HEK293 (cell line): ENCODE measurements at regions not wholly inside any gene's neighbourhood (a gene's known extent, or its start where the extent isn't known, plus 50 kb on each side); places are given as distances from the start of the nearest gene placed in this dataset.

Source experiments
- CTCF ChIA-PET: fragments of 350-600 bp; formaldehyde crosslinking; extraction: SDS; loops from one replicate; lab custom pipeline; 2021; ENCODE audit warnings: antibody characterized with exemption; lab: Yijun Ruan, JAX
- POLR2A ChIA-PET: fragments of 300-600 bp; formaldehyde crosslinking; extraction: SDS; loops from one replicate; lab custom pipeline; 2020; ENCODE audit warnings: antibody characterized with exemption, inconsistent platforms; lab: Yijun Ruan, JAX
- H3K27ac ChIP-seq: fragments of 200-500 bp; sonication (Bioruptor generic); 2 replicates; pipeline ENCODE4 v1.5.1; 2014; ENCODE audit warnings: low read depth, low read length, control low read depth, inconsistent platforms; ENCODE audit errors: extremely low read depth
- H3K36me3 ChIP-seq, 2 experiments: fragments of 200-500 bp in 1 of 2; sonication (Bioruptor generic) in 1 of 2; 1 replicate in 1 of 2; 2 replicates in 1 of 2; pipeline ENCODE4 v1.5.1; 2014 to 2017; ENCODE audit warnings: inconsistent platforms in 2 of 2, low read length in 2 of 2; ENCODE audit not compliant: control insufficient read depth in 2 of 2, insufficient read depth in 1 of 2
- H3K4me1 ChIP-seq: fragments of 200-500 bp; sonication (Bioruptor generic); 2 replicates; pipeline ENCODE4 v1.5.1; 2014; ENCODE audit warnings: mild to moderate bottlenecking, low read length, inconsistent platforms; ENCODE audit not compliant: control insufficient read depth, insufficient read depth
- H3K4me3 ChIP-seq: 2 replicates; pipeline ENCODE4 v1.5.1; 2011; ENCODE audit warnings: low read depth, mild to moderate bottlenecking, control low read depth, low read length, moderate library complexity
- H3K9me3 ChIP-seq: fragments of 200-500 bp; sonication (Bioruptor generic); 2 replicates; pipeline ENCODE4 v1.5.1; 2014; ENCODE audit warnings: low read depth, low read length, inconsistent platforms; ENCODE audit not compliant: control insufficient read depth, insufficient read depth
- HOXC10 ChIP-seq: sonication (generic); formaldehyde crosslinking; IDR thresholded peaks from 2 replicates; pipeline ENCODE4 v1.8.1; 2023; ENCODE audit warnings: mild to moderate bottlenecking, missing genetic modification reagents
- KLF10 ChIP-seq: fragments of 450-650 bp; IDR thresholded peaks from 2 replicates; pipeline ENCODE4 v1.5.1; 2018; ENCODE audit warnings: missing biosample characterization, mild to moderate bottlenecking, missing genetic modification characterization
- SCRT1 ChIP-seq: fragments of 450-650 bp; formaldehyde crosslinking; IDR thresholded peaks from 2 replicates; pipeline ENCODE4 v1.5.1; 2016; ENCODE audit warnings: missing biosample characterization, missing genetic modification characterization, borderline replicate concordance
- SP2 ChIP-seq: fragments of 450-650 bp; formaldehyde crosslinking; IDR thresholded peaks from 2 replicates; pipeline ENCODE4 v1.5.1; 2016; ENCODE audit warnings: missing biosample characterization, missing genetic modification characterization
- SP7 ChIP-seq: fragments of 450-650 bp; formaldehyde crosslinking; IDR thresholded peaks from 2 replicates; pipeline ENCODE4 v1.5.1; 2016; ENCODE audit warnings: missing biosample characterization, missing genetic modification characterization
- YY2 ChIP-seq: fragments of 450-650 bp; formaldehyde crosslinking; IDR thresholded peaks from 2 replicates; pipeline ENCODE4 v1.5.1; 2016; ENCODE audit warnings: missing biosample characterization, missing genetic modification characterization
- ZBTB11 ChIP-seq: fragments of 450-650 bp; formaldehyde crosslinking; conservative IDR thresholded peaks from 2 replicates; pipeline ENCODE4 v1.5.1; 2016; ENCODE audit warnings: low read depth, missing biosample characterization, missing genetic modification characterization
- ZBTB17 ChIP-seq: fragments of 450-650 bp; formaldehyde crosslinking; IDR thresholded peaks from 2 replicates; pipeline ENCODE4 v1.5.1; 2016; ENCODE audit warnings: missing biosample characterization, missing genetic modification characterization
- ZBTB44 ChIP-seq: fragments of 450-650 bp; IDR thresholded peaks from 2 replicates; pipeline ENCODE4 v1.5.1; 2018; ENCODE audit warnings: missing biosample characterization, mild to moderate bottlenecking, missing genetic modification characterization
- ZFHX2 ChIP-seq: fragments of 450-650 bp; formaldehyde crosslinking; conservative IDR thresholded peaks from 2 replicates; pipeline ENCODE4 v1.5.1; 2016; ENCODE audit warnings: missing biosample characterization, missing genetic modification characterization
- ZFP69B ChIP-seq: fragments of 450-650 bp; formaldehyde crosslinking; IDR thresholded peaks from 2 replicates; pipeline ENCODE4 v1.5.1; 2016; ENCODE audit warnings: missing biosample characterization, missing genetic modification characterization
- ZNF146 ChIP-seq: fragments of 450-650 bp; formaldehyde crosslinking; IDR thresholded peaks from 2 replicates; pipeline ENCODE4 v1.5.1; 2016; ENCODE audit warnings: missing biosample characterization, missing genetic modification characterization
- ZNF169 ChIP-seq: fragments of 450-650 bp; formaldehyde crosslinking; IDR thresholded peaks from 2 replicates; pipeline ENCODE4 v1.5.1; 2016; ENCODE audit warnings: missing biosample characterization, missing genetic modification characterization
- ZNF280D ChIP-seq: fragments of 450-650 bp; formaldehyde crosslinking; IDR thresholded peaks from 2 replicates; pipeline ENCODE4 v1.5.1; 2016; ENCODE audit warnings: missing biosample characterization, missing genetic modification characterization
- ZNF416 ChIP-seq: fragments of 450-650 bp; formaldehyde crosslinking; IDR thresholded peaks from 2 replicates; pipeline ENCODE4 v1.5.1; 2016; ENCODE audit warnings: missing biosample characterization, missing genetic modification characterization
- ZNF571 ChIP-seq: fragments of 450-650 bp; formaldehyde crosslinking; IDR thresholded peaks from 2 replicates; pipeline ENCODE4 v1.5.0; 2017; ENCODE audit warnings: missing biosample characterization, missing genetic modification characterization
- ZNF585B ChIP-seq: fragments of 450-650 bp; formaldehyde crosslinking; IDR thresholded peaks from 2 replicates; pipeline ENCODE4 v1.5.1; 2016; ENCODE audit warnings: missing biosample characterization, missing genetic modification characterization
- ZNF610 ChIP-seq: fragments of 450-650 bp; formaldehyde crosslinking; IDR thresholded peaks from 2 replicates; pipeline ENCODE4 v1.5.1; 2016; ENCODE audit warnings: missing biosample characterization, missing genetic modification characterization, borderline replicate concordance
- ZNF621 ChIP-seq: fragments of 450-650 bp; formaldehyde crosslinking; IDR thresholded peaks from 2 replicates; pipeline ENCODE4 v1.5.1; 2017; ENCODE audit warnings: missing biosample characterization, missing genetic modification characterization
- ZNF654 ChIP-seq: fragments of 450-650 bp; formaldehyde crosslinking; IDR thresholded peaks from 2 replicates; pipeline ENCODE4 v1.5.1; 2016; ENCODE audit warnings: low read depth, missing biosample characterization, missing genetic modification characterization
- TF ChIP-seq, protein P1 (sequence below): fragments of 450-650 bp; formaldehyde crosslinking; IDR thresholded peaks from 2 replicates; pipeline ENCODE4 v1.5.1; 2016; ENCODE audit warnings: missing biosample characterization, missing genetic modification characterization, borderline replicate concordance
- TF ChIP-seq, protein P2 (sequence below): fragments of 450-650 bp; formaldehyde crosslinking; IDR thresholded peaks from 2 replicates; pipeline ENCODE4 v1.5.1; 2016; ENCODE audit warnings: missing biosample characterization, missing genetic modification characterization

DNA sequence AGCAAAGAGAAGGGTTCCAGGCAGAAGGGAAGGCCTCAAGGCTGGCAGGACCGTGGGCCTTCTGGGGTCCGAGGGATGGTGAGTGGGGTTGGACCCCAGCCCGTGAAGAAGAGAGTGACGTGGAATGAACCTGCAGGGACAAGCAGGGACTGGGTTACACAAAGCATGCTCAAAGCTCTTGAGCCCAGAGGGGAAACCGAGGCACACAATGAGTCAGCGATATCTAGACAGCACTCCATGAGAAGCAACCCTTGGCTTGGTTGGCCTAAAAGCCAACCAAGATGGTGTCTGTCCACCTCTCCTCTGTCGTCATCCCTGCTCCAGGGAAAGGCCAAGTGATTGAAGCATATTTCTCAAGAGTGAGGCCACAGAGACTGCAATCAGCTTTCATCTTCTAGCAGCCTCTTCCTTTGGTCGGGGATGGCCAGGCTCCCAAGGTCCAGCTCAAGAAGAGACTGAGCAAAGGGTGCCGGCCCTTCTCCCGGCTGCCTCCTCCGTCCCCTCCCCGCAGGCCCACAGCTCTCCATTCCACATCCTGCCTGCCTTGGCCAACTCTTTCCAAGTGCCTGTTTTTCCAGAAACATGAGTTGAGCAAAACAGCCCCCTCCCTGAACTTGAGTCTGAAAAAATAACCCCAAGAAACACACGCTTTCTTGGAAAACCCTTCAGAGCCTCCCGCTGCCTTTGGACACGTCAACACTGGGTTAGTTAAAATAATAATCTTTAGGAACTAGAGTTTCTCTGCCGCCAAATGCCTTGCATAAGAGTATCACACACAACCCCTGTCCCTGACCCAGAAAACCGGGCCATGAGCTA, 556.6 kb downstream of the MIAT start:
- H3K9me3 ChIP-seq: no peaks in the 10 kb centered on the region
- peak overlapping the region; percentile 82 for H3K27ac ChIP-seq
- peaks cover 15% of the 10 kb centered on the region for H3K4me1 ChIP-seq
- ChIA-PET CTCF (interaction anchor here (1.6 kb wide), 1 partner anchor 24 kb away, joined by 3 read pairs; no protein-coding TSS in a partner anchor), POLR2A (no interaction called here)
- TF ChIP-seq ZBTB11 (tag by site-specific recombination) (no peak), HOXC10 (CRISPR knock-in tag) (no peak), ZNF169 (tag by site-specific recombination) (no peak), ZFHX2 (tag by site-specific recombination) (no peak), YY2 (tag by site-specific recombination) (no peak), ZNF621 (no peak), KLF10 (tag by site-specific recombination) (no peak), ZNF146 (tag by site-specific recombination) (no peak), SCRT1 (no peak), ZFP69B (tag by site-specific recombination) (no peak), ZNF585B (tag by site-specific recombination) (no peak), ZNF280D (tag by site-specific recombination) (no peak), ZBTB17 (tag by site-specific recombination) (no peak)
- TF ChIP-seq, protein P1, sequence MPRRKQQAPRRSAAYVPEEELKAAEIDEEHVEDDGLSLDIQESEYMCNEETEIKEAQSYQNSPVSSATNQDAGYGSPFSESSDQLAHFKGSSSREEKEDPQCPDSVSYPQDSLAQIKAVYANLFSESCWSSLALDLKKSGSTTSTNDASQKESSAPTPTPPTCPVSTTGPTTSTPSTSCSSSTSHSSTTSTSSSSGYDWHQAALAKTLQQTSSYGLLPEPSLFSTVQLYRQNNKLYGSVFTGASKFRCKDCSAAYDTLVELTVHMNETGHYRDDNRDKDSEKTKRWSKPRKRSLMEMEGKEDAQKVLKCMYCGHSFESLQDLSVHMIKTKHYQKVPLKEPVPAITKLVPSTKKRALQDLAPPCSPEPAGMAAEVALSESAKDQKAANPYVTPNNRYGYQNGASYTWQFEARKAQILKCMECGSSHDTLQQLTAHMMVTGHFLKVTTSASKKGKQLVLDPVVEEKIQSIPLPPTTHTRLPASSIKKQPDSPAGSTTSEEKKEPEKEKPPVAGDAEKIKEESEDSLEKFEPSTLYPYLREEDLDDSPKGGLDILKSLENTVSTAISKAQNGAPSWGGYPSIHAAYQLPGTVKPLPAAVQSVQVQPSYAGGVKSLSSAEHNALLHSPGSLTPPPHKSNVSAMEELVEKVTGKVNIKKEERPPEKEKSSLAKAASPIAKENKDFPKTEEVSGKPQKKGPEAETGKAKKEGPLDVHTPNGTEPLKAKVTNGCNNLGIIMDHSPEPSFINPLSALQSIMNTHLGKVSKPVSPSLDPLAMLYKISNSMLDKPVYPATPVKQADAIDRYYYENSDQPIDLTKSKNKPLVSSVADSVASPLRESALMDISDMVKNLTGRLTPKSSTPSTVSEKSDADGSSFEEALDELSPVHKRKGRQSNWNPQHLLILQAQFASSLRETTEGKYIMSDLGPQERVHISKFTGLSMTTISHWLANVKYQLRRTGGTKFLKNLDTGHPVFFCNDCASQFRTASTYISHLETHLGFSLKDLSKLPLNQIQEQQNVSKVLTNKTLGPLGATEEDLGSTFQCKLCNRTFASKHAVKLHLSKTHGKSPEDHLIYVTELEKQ (tag by site-specific recombination): no peak
- H3K4me3 ChIP-seq: no peak overlapping the region
- no peaks in the 10 kb centered on the region for H3K36me3 ChIP-seq

GRCh38 chr22:27214691-27215090, 557.3 kb downstream of the MIAT start:
- Histone ChIP-seq H3K4me3 (no peak overlapping the region), H3K9me3 (no peaks in the 10 kb centered on the region), H3K36me3 (no peaks in the 10 kb centered on the region), H3K4me1 (peaks cover 15% of the 10 kb centered on the region), H3K27ac (no peak overlapping the region)
- ChIA-PET CTCF (interaction anchor here (1.6 kb wide), 1 partner anchor 24 kb away, joined by 3 read pairs; no protein-coding TSS in a partner anchor), POLR2A (interaction anchor here (0.6 to 0.8 kb wide), 2 partner anchors 38 to 106 kb away, joined by 3 read pairs; no protein-coding TSS in a partner anchor)
- TF ChIP-seq ZNF571 (tag by site-specific recombination) (no peak), SP2 (tag by site-specific recombination) (no peak), ZNF416 (tag by site-specific recombination) (no peak), ZNF654 (tag by site-specific recombination) (no peak), ZNF610 (tag by site-specific recombination) (no peak), ZBTB44 (no peak), SP7 (tag by site-specific recombination) (no peak)
- TF ChIP-seq, protein P2, sequence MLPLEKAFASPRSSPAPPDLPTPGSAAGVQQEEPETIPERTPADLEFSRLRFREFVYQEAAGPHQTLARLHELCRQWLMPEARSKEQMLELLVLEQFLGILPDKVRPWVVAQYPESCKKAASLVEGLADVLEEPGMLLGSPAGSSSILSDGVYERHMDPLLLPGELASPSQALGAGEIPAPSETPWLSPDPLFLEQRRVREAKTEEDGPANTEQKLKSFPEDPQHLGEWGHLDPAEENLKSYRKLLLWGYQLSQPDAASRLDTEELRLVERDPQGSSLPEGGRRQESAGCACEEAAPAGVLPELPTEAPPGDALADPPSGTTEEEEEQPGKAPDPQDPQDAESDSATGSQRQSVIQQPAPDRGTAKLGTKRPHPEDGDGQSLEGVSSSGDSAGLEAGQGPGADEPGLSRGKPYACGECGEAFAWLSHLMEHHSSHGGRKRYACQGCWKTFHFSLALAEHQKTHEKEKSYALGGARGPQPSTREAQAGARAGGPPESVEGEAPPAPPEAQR (tag by site-specific recombination): no peak
